ENCODE measurements at regions not wholly inside any gene's neighbourhood (a gene's known extent, or its start where the extent isn't known, plus 50 kb on each side); places are given as distances from the start of the nearest gene placed in this dataset.

GRCh38 chr4:164538097-164538496, 215.8 kb upstream of the SMIM31 start:
- TF ChIP-seq CTCF (IDR thresholded peaks at IDR 0.05) (no peak), POLR2A (IDR thresholded peaks at IDR 0.05) (no peak)
